ENCODE measurements at regions not wholly inside any gene's neighbourhood (a gene's known extent, or its start where the extent isn't known, plus 50 kb on each side); places are given as distances from the start of the nearest gene placed in this dataset.

- TF ChIP-seq TARDBP (IDR thresholded peaks at IDR 0.05), result no peak
- no peak for TF ChIP-seq SP1 (IDR thresholded peaks at IDR 0.05)
- TF ChIP-seq BHLHE40 (IDR thresholded peaks at IDR 0.05; ENCODE audit: borderline replicate concordance), result no peak
- no peak for TF ChIP-seq HDGF (IDR thresholded peaks at IDR 0.05; ENCODE audit: borderline replicate concordance)
- no peak for TF ChIP-seq FOXA1 (IDR thresholded peaks at IDR 0.05)
- no peak for TF ChIP-seq PKNOX1 (IDR thresholded peaks at IDR 0.05)
- TF ChIP-seq ZNF384 (IDR thresholded peaks at IDR 0.05), result no peak
- TF ChIP-seq ARNT (IDR thresholded peaks at IDR 0.05), result no peak
- TF ChIP-seq LEF1 (IDR thresholded peaks at IDR 0.05; ENCODE audit: borderline replicate concordance), result no peak
- TF ChIP-seq SUZ12 (IDR thresholded peaks at IDR 0.05), result no peak
- TF ChIP-seq ELF4 (IDR thresholded peaks at IDR 0.05), result no peak
- TF ChIP-seq FOXM1 (IDR thresholded peaks at IDR 0.05; ENCODE audit: borderline replicate concordance), result no peak
- TF ChIP-seq NFRKB (IDR thresholded peaks at IDR 0.05), result no peak
- TF ChIP-seq CTBP1 (IDR thresholded peaks at IDR 0.05; ENCODE audit: borderline replicate concordance), result no peak
These were observed 1328.6 kb downstream of the UQCRFS1 start for GRCh38 chr19:27884376-27884775.
